ENCODE measurements at regions not wholly inside any gene's neighbourhood (a gene's known extent, or its start where the extent isn't known, plus 50 kb on each side); places are given as distances from the start of the nearest gene placed in this dataset.

DNA sequence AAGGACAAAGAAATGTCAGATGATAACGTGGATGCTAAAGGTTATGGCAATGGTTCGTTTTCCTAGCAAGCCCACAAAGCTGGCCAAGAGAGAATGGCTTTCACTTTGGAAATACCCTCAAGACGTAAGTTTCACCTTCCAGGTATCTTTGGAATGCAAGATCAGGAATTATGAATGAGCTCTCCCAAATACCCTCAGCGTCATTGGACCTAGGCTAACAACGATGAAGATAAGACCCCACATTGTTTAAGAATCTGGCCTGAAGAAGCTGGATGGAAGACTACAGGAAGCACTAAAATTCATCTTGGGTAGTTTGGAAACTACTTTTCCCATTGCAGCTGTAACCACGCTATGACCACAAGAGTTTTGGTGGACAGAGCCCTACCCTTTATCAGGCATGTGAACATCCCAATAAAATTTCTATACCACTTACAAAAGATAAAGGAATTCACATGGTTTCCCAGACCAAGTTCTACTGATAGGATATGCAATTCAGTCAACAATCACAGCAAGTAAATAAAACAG is 111.9 kb downstream of the KDR start:
- H3K4me3 ChIP-seq (ENCODE audit: low read depth, low read length), result no peak overlapping the region
- H3K27ac ChIP-seq (ENCODE audit: low read depth, low read length), result no peak overlapping the region
- H3K4me1 ChIP-seq (ENCODE audit: control insufficient read depth, insufficient read depth, low read length), result peaks cover 4% of the 10 kb centered on the region; the same call in 1 of the 2 replicates
- H3K9ac ChIP-seq (ENCODE audit: low read depth, low read length), result no peak overlapping the region
- no peaks in the 10 kb centered on the region for H3K9me3 ChIP-seq (ENCODE audit: control insufficient read depth, insufficient read depth, low read length)
- no peaks in the 10 kb centered on the region for H3K36me3 ChIP-seq (ENCODE audit: control insufficient read depth, insufficient read depth, low read length)
- no peaks in the 10 kb centered on the region for H3K27me3 ChIP-seq (ENCODE audit: control insufficient read depth, insufficient read depth, low read length)

DNA sequence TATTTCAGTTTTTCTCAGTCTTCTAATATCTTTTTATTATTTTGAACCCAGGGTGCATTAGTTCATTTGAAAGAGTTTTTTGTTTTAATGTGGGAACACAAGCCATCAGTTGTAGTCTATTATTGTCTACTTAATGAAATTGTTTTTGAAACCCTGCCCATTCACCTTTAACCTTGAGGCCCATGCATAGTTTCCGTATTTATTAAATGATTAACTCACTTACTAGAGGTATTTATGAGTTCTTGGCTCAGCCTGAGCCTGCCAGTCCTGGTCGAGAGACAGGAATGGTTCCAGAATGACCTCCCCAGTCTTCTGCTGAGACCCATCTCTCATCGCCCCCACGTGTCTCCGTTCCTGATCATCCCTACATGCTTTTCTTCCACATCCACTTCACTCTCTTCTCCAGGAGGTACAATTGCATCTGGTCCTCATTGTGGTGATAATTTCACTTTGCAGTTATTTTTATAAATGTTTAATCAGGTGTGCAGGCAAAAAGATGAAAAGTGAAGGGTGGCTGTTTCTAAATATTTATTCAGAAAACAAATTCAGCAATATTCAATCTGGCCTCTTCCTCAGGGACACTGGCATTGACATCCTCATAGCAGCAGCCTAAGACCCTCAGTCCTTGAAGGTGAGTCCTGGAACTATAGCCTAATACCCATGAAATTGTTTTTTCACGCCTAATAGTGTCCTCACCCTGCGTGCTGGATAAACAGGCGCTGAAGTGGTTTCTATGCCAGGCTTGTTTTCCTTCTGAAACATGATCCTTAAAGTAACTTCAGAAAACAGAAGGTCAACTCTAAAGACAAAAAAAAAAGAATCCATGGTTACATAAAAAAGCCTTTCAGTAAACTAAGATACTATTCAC is 112.8 kb downstream of the KDR start:
- Histone ChIP-seq H3K27ac (ENCODE audit: low read depth, low read length) (no peak overlapping the region), H3K4me3 (ENCODE audit: low read depth, low read length) (no peak overlapping the region), H3K9ac (ENCODE audit: low read depth, low read length) (no peak overlapping the region), H3K4me1 (ENCODE audit: control insufficient read depth, insufficient read depth, low read length) (peaks cover 3% of the 10 kb centered on the region; the same call in 1 of the 2 replicates), H3K9me3 (ENCODE audit: control insufficient read depth, insufficient read depth, low read length) (no peaks in the 10 kb centered on the region), H3K27me3 (ENCODE audit: control insufficient read depth, insufficient read depth, low read length) (no peaks in the 10 kb centered on the region), H3K36me3 (ENCODE audit: control insufficient read depth, insufficient read depth, low read length) (no peaks in the 10 kb centered on the region)

GRCh38 chr4:55011761-55012160 is 113.6 kb downstream of the KDR start:
- Histone ChIP-seq H3K36me3 (ENCODE audit: control insufficient read depth, insufficient read depth, low read length) (no peaks in the 10 kb centered on the region), H3K27me3 (ENCODE audit: control insufficient read depth, insufficient read depth, low read length) (no peaks in the 10 kb centered on the region), H3K9me3 (ENCODE audit: control insufficient read depth, insufficient read depth, low read length) (no peaks in the 10 kb centered on the region), H3K4me1 (ENCODE audit: control insufficient read depth, insufficient read depth, low read length) (no peaks in the 10 kb centered on the region), H3K4me3 (ENCODE audit: low read depth, low read length) (no peak overlapping the region), H3K27ac (ENCODE audit: low read depth, low read length) (no peak overlapping the region), H3K9ac (ENCODE audit: low read depth, low read length) (no peak overlapping the region)

DNA sequence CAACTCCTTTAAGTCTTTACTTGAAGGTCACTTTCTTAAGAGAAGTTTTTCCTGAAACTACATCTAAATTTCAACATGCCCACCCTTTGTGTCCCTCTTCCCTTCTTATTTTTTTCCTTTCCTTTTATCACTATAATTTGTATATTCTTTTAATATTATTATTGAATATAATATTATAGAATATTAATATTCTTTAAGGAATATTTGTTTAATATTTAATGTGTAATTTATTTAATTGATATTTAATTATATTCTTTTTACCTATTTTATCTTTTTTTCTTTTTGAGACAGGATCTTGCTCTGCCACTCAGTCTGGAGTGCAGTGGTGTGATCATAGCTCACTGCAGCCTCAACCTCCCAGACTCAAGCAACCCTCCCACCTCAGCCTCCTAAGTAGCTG is 114.8 kb downstream of the KDR start:
- H3K9ac ChIP-seq (ENCODE audit: low read depth, low read length), result no peak overlapping the region
- H3K4me1 ChIP-seq (ENCODE audit: control insufficient read depth, insufficient read depth, low read length), result no peaks in the 10 kb centered on the region
- no peak overlapping the region for H3K4me3 ChIP-seq (ENCODE audit: low read depth, low read length)

DNA sequence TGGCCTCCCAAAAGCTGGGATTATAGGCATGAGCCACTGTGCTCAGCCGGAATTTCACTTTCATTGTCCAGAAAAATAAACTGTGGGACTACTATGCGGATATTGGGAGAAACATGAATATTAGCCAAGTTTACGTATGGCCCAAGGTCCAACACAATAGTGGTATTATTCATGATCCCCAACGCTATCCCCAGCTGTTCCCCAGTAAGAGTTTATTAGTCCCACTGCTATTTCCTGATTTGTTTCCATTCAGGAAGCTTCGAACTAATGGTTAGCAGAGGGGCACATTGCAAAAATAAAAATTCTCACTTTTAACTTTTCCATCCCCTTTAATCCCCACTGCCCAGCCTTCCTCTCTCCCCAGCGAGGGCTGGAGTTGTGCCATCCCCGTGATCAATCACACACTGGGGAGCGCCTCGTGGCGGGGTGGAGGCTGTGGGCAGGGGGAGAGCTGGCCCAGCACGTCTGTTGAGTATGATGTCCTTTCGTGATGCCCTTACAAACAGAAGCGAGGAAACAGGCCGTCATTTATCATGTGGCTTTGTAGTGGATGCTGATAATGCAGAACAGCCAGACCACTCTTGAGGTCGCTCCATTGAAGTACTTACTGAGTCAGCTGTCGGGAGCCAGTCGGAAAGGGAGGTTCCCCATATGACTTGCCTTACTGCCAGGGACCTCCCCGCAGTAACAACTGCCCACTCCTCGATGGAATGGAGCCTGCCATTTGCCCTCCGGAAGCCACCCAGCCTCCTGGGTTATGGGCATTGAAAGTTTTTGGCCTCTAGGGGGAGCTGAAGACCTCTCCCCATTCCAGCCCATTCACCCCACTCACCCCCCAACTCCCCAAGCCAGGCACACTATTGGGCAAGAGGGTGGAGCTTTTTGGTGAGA is 117.0 kb downstream of the KDR start:
- Histone ChIP-seq H3K27me3 (ENCODE audit: control insufficient read depth, insufficient read depth, low read length) (no peaks in the 10 kb centered on the region), H3K4me3 (ENCODE audit: low read depth, low read length) (no peak overlapping the region), H3K36me3 (ENCODE audit: control insufficient read depth, insufficient read depth, low read length) (no peaks in the 10 kb centered on the region), H3K9ac (ENCODE audit: low read depth, low read length) (no peak overlapping the region), H3K27ac (ENCODE audit: low read depth, low read length) (no peak overlapping the region), H3K9me3 (ENCODE audit: control insufficient read depth, insufficient read depth, low read length) (no peaks in the 10 kb centered on the region), H3K4me1 (ENCODE audit: control insufficient read depth, insufficient read depth, low read length) (peaks cover 5% of the 10 kb centered on the region; the same call in 1 of the 2 replicates)

More for the DNA sequence above, 114.8 kb downstream of the KDR start:
- no peaks in the 10 kb centered on the region for H3K9me3 ChIP-seq (ENCODE audit: control insufficient read depth, insufficient read depth, low read length)
- H3K36me3 ChIP-seq (ENCODE audit: control insufficient read depth, insufficient read depth, low read length), result no peaks in the 10 kb centered on the region
- no peaks in the 10 kb centered on the region for H3K27me3 ChIP-seq (ENCODE audit: control insufficient read depth, insufficient read depth, low read length)
- H3K27ac ChIP-seq (ENCODE audit: low read depth, low read length), result no peak overlapping the region

GRCh38 chr4:55005910-55006309 is 119.5 kb downstream of the KDR start:
- no peaks in the 10 kb centered on the region for H3K27me3 ChIP-seq (ENCODE audit: control insufficient read depth, insufficient read depth, low read length)

DNA sequence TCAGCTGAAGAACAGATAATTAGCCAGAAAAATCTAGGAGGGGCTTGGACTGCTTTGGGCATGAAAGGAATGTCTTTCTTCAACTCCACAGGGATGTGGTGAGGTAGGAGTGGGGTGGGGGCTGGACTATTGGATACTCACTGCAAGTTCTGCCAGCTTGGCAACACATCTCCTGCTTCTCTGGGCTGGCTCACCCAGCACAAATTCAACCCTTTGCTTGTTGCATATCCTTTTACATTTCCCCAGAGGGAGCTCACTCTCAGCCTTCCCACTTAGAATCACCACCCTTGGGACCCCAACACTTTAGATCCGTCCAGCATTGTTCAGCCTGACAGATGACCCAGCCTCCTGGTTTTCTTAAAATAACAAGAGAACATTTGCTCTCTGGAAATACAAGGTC is 120.6 kb downstream of the KDR start:
- H3K36me3 ChIP-seq (ENCODE audit: control insufficient read depth, insufficient read depth, low read length), result no peaks in the 10 kb centered on the region
- H3K27ac ChIP-seq (ENCODE audit: low read depth, low read length), result no peak overlapping the region
- H3K9me3 ChIP-seq (ENCODE audit: control insufficient read depth, insufficient read depth, low read length), result no peaks in the 10 kb centered on the region
- H3K4me3 ChIP-seq (ENCODE audit: low read depth, low read length), result no peak overlapping the region
- H3K4me1 ChIP-seq (ENCODE audit: control insufficient read depth, insufficient read depth, low read length), result peaks cover 5% of the 10 kb centered on the region; the same call in 1 of the 2 replicates
- H3K9ac ChIP-seq (ENCODE audit: low read depth, low read length), result no peak overlapping the region
- H3K27me3 ChIP-seq (ENCODE audit: control insufficient read depth, insufficient read depth, low read length), result no peaks in the 10 kb centered on the region

More at GRCh38 chr4:55005910-55006309, 119.5 kb downstream of the KDR start:
- Histone ChIP-seq H3K9ac (ENCODE audit: low read depth, low read length) (no peak overlapping the region), H3K27ac (ENCODE audit: low read depth, low read length) (no peak overlapping the region), H3K4me3 (ENCODE audit: low read depth, low read length) (no peak overlapping the region), H3K9me3 (ENCODE audit: control insufficient read depth, insufficient read depth, low read length) (no peaks in the 10 kb centered on the region), H3K36me3 (ENCODE audit: control insufficient read depth, insufficient read depth, low read length) (no peaks in the 10 kb centered on the region), H3K4me1 (ENCODE audit: control insufficient read depth, insufficient read depth, low read length) (peaks cover 5% of the 10 kb centered on the region; the same call in 1 of the 2 replicates)

DNA sequence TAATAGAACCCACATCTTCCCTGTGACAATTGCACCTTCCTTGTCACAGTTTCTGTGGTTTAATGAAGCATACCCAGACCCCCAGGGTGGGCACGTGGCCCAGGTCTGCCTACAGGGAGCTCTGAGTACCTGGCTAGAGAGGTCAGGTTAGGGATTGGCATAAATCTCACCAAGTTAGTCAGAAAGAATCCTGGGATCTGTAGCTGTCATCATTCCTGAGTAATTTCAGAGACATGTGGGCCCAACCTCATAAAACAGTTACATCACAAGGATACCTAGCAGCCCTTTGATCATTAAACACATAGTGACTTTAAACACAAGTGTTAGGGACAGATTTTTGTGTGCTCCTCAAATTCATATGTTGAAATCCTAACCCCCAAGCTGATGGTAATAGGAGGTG is 123.0 kb downstream of the KDR start:
- no peak overlapping the region for H3K9ac ChIP-seq (ENCODE audit: low read depth, low read length)
- H3K4me3 ChIP-seq (ENCODE audit: low read depth, low read length), result no peak overlapping the region
- H3K27me3 ChIP-seq (ENCODE audit: control insufficient read depth, insufficient read depth, low read length), result no peaks in the 10 kb centered on the region
- H3K9me3 ChIP-seq (ENCODE audit: control insufficient read depth, insufficient read depth, low read length), result no peaks in the 10 kb centered on the region
- no peaks in the 10 kb centered on the region for H3K36me3 ChIP-seq (ENCODE audit: control insufficient read depth, insufficient read depth, low read length)
- H3K27ac ChIP-seq (ENCODE audit: low read depth, low read length), result no peak overlapping the region
- peaks cover 5% of the 10 kb centered on the region; the same call in 1 of the 2 replicates for H3K4me1 ChIP-seq (ENCODE audit: control insufficient read depth, insufficient read depth, low read length)

DNA sequence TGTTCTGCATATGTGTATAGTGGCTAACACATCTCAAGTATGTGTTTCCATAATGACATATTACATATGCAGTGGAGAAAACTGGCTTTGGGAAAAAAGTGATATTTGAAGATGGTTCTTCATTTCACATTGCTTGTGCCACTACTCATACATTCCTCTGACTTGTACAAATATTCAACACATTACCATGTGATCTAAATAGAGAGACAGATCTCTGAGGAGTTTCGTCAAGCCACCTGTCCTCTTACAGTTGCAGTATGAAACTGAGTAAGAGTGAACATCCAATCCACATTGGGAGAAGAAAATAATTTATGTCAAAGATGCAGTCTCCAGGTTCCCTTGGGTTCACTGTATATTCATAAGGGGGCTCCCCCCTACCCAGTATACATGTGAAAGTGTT is 123.9 kb downstream of the KDR start:
- no peaks in the 10 kb centered on the region for H3K27me3 ChIP-seq (ENCODE audit: control insufficient read depth, insufficient read depth, low read length)
- H3K36me3 ChIP-seq (ENCODE audit: control insufficient read depth, insufficient read depth, low read length), result no peaks in the 10 kb centered on the region
- H3K4me3 ChIP-seq (ENCODE audit: low read depth, low read length), result no peak overlapping the region
- peaks cover 5% of the 10 kb centered on the region; the same call in 1 of the 2 replicates for H3K4me1 ChIP-seq (ENCODE audit: control insufficient read depth, insufficient read depth, low read length)
- H3K9me3 ChIP-seq (ENCODE audit: control insufficient read depth, insufficient read depth, low read length), result no peaks in the 10 kb centered on the region
- no peak overlapping the region for H3K9ac ChIP-seq (ENCODE audit: low read depth, low read length)
- H3K27ac ChIP-seq (ENCODE audit: low read depth, low read length), result no peak overlapping the region

GRCh38 chr4:54999003-54999402 is 126.4 kb downstream of the KDR start:
- no peaks in the 10 kb centered on the region for H3K9me3 ChIP-seq (ENCODE audit: control insufficient read depth, insufficient read depth, low read length)
- no peaks in the 10 kb centered on the region for H3K4me1 ChIP-seq (ENCODE audit: control insufficient read depth, insufficient read depth, low read length)
- H3K4me3 ChIP-seq (ENCODE audit: low read depth, low read length), result no peak overlapping the region
- H3K36me3 ChIP-seq (ENCODE audit: control insufficient read depth, insufficient read depth, low read length), result no peaks in the 10 kb centered on the region
- no peak overlapping the region for H3K27ac ChIP-seq (ENCODE audit: low read depth, low read length)
- no peaks in the 10 kb centered on the region for H3K27me3 ChIP-seq (ENCODE audit: control insufficient read depth, insufficient read depth, low read length)
- H3K9ac ChIP-seq (ENCODE audit: low read depth, low read length), result no peak overlapping the region
